ENCODE measurements at regions not wholly inside any gene's neighbourhood (a gene's known extent, or its start where the extent isn't known, plus 50 kb on each side); places are given as distances from the start of the nearest gene placed in this dataset.

GRCh38 chr3:174619239-174619638, 239.9 kb upstream of the NAALADL2 start:
- TF ChIP-seq POLR2A (IDR thresholded peaks at IDR 0.05; ENCODE audit: control extremely low read depth in 1 of 2, low read depth in 2 of 2, low read length in 2 of 2) (no peak), CREB1 (IDR thresholded peaks at IDR 0.05) (no peak), CHD1 (IDR thresholded peaks at IDR 0.05; ENCODE audit: low read depth, low read length) (no peak), USF2 (IDR thresholded peaks at IDR 0.05; ENCODE audit: low read length) (no peak), CTCF (IDR thresholded peaks at IDR 0.05; ENCODE audit: control extremely low read depth in 1 of 3, insufficient read depth in 1 of 3, low read depth in 1 of 3, low read length in 3 of 3) (no peak), SUZ12 (IDR thresholded peaks at IDR 0.05; ENCODE audit: low read length) (no peak), CBX8 (IDR thresholded peaks at IDR 0.05; ENCODE audit: borderline replicate concordance, low read depth, low read length) (no peak), TBP (IDR thresholded peaks at IDR 0.05; ENCODE audit: low read depth, low read length) (no peak)
